Adrenal gland (tissue), 9 donors: ENCODE measurements at regions not wholly inside any gene's neighbourhood (a gene's known extent, or its start where the extent isn't known, plus 50 kb on each side); places are given as distances from the start of the nearest gene placed in this dataset.

Source experiments
- DNase-seq, 7 donors: peaks; one replicate each; pipeline ENCODE4 v3.0.0-alpha.2; 2019 to 2020
- H3K27ac ChIP-seq, 5 donors: fragments of 200-600 bp; sonication (generic) in 4 of 5; 1 replicate in 3 of 5; 2 replicates in 2 of 5; pipeline versions ENCODE4 v1.5.1 to v1.8.0; 2016 to 2020; ENCODE audit warnings: mild to moderate bottlenecking in 1 of 5
- H3K27me3 ChIP-seq: fragments of 200-600 bp; 2 replicates; pipeline ENCODE4 v1.8.0; 2021
- H3K36me3 ChIP-seq, 2 donors: fragments of 200-600 bp; replicated peaks in 1 of 2; 1 replicate in 1 of 2; 2 replicates in 1 of 2; pipeline versions ENCODE4 v1.5.1 to v1.8.0; 2018 to 2022
- H3K4me1 ChIP-seq, 2 donors: fragments of 200-600 bp; replicated peaks in 1 of 2; 1 replicate in 1 of 2; 2 replicates in 1 of 2; pipeline versions ENCODE4 v1.5.1 to v1.8.0; 2018 to 2021
- H3K4me3 ChIP-seq, 4 donors: fragments of 200-600 bp; sonication (generic) in 3 of 4; one replicate each; pipeline ENCODE4 v1.5.1; 2016 to 2018
- H3K9me3 ChIP-seq, 3 donors: fragments of 200-600 bp; sonication (generic) in 1 of 3; replicated peaks in 1 of 3; 1 replicate in 2 of 3; 2 replicates in 1 of 3; pipeline versions ENCODE4 v1.5.1 to v1.8.0; 2016 to 2021
- CTCF ChIP-seq, 6 experiments: fragments of 450-650 bp in 4 of 6; fragments of 200-600 bp in 2 of 6; sonication (generic) in 1 of 6; IDR thresholded peaks; 1 replicate in 5 of 6; 2 replicates in 1 of 6; pipeline versions ENCODE4 v1.5.1 to v1.8.0; 2016 to 2021; ENCODE audit warnings: antibody characterized with exemption in 6 of 6, mild to moderate bottlenecking in 2 of 6, moderate library complexity in 1 of 6
- POLR2A ChIP-seq, 2 donors: fragments of 450-650 bp; IDR thresholded peaks; one replicate each; pipeline ENCODE4 v1.6.1; 2017; ENCODE audit warnings: antibody characterized with exemption in 2 of 2, mild to moderate bottlenecking in 2 of 2, moderate library complexity in 1 of 2
- WGBS, 4 donors: extraction: QIAGEN DNeasy Blood & Tissue Kit in 2 of 4; methylation state at CpG; one replicate each; pipeline versions ENCODE4 v1.1.5 to v1.1.7; 2013 to 2017; 5-methylcytosine and 5-hydroxymethylcytosine counted together
- intact Hi-C, 2 donors: fragments of 100-400 bp; cut with DNase I; formaldehyde crosslinking; loops; one replicate each; pipeline versions ENCODE4 v1.14.1 to v1.15.0; 2022 to 2023
- donor health status: healthy with polysubstance abuse.
- donor health status: Bipolar disorder and iron deficiency.
- donor health status: DM: yes; HTN: yes; CAD: no.
- donor health status: DM: no; HTN: no; CAD: no.
- donor health status: DM: no; HTN: no; CAD: no.

- 84 to 94% (median 86%) methylated on average over 3 of the region's 3 CpGs for WGBS, 4 donors
- Histone ChIP-seq H3K4me1 (no peaks in the 10 kb centered on the region), H3K9me3 (no peaks in the 10 kb centered on the region), H3K36me3 (no peaks in the 10 kb centered on the region), H3K4me3 (no peak overlapping the region), H3K27ac (no peak overlapping the region), H3K27me3 (no peaks in the 10 kb centered on the region)
- no peak for DNase-seq
- no peak for TF ChIP-seq POLR2A (IDR thresholded peaks at IDR 0.05)
- TF ChIP-seq CTCF (IDR thresholded peaks at IDR 0.05), result no peak
- intact Hi-C loops, result no loop called here
Observed at GRCh38 chr12:27902651-27903050, 69.9 kb downstream of the PTHLH start.

GRCh38 chr12:27901959-27902358 lies 70.6 kb downstream of the PTHLH start:
- H3K27me3 ChIP-seq, result no peaks in the 10 kb centered on the region
- WGBS, 4 donors, result 32 to 41% (median 36%) methylated on average over 3 of the region's 3 CpGs
- no peaks in the 10 kb centered on the region for H3K36me3 ChIP-seq
- no peaks in the 10 kb centered on the region for H3K9me3 ChIP-seq
- intact Hi-C loops, result no loop called here
- no peak overlapping the region for H3K27ac ChIP-seq
- no peak for DNase-seq
- no peaks in the 10 kb centered on the region for H3K4me1 ChIP-seq
- no peak overlapping the region for H3K4me3 ChIP-seq
- TF ChIP-seq CTCF (IDR thresholded peaks at IDR 0.05) (no peak), POLR2A (IDR thresholded peaks at IDR 0.05) (no peak)

- WGBS, 4 donors, result 61 to 75% (median 71%) methylated on average over 8 of the region's 8 CpGs
- Histone ChIP-seq H3K36me3 (no peaks in the 10 kb centered on the region), H3K4me1 (no peaks in the 10 kb centered on the region), H3K27me3 (no peaks in the 10 kb centered on the region), H3K27ac (no peak overlapping the region), H3K9me3 (no peaks in the 10 kb centered on the region), H3K4me3 (no peak overlapping the region)
- no peak for DNase-seq
- intact Hi-C loops, result no loop called here
- TF ChIP-seq CTCF (IDR thresholded peaks at IDR 0.05), result no peak
- TF ChIP-seq POLR2A (IDR thresholded peaks at IDR 0.05), result no peak
Observed at GRCh38 chr12:27900920-27901879, 71.3 kb downstream of the PTHLH start.

GRCh38 chr12:27899151-27899661 lies 73.3 kb downstream of the PTHLH start:
- H3K27ac ChIP-seq, result no peak overlapping the region
- H3K4me1 ChIP-seq, result no peaks in the 10 kb centered on the region
- no peaks in the 10 kb centered on the region for H3K36me3 ChIP-seq
- TF ChIP-seq POLR2A (IDR thresholded peaks at IDR 0.05) (no peak), CTCF (IDR thresholded peaks at IDR 0.05) (no peak)
- intact Hi-C loops, result no loop called here
- no peaks in the 10 kb centered on the region for H3K9me3 ChIP-seq
- no peak for DNase-seq
- no peaks in the 10 kb centered on the region for H3K27me3 ChIP-seq
- WGBS, 4 donors, result 69 to 73% (median 70%) methylated on average over 7 of the region's 7 CpGs
- no peak overlapping the region for H3K4me3 ChIP-seq
